K562 (cell line): ENCODE measurements at regions not wholly inside any gene's neighbourhood (a gene's known extent, or its start where the extent isn't known, plus 50 kb on each side); places are given as distances from the start of the nearest gene placed in this dataset.

Experiments
- ATAC-seq: fragments of 200-7000 bp; cut with Tn5 transposase; 3 replicates; pipeline ENCODE4 v1.9.1; 2020; ENCODE audit warnings: moderate library complexity
- BruUV-seq: library from RNA; stranded (reverse); fragments of 400-500 nt; replicated peaks from 2 replicates; lab custom pipeline; 2021; lab: Mats Ljungman, UMichigan
- CTCF ChIA-PET: fragments of 300-600 bp; formaldehyde crosslinking; extraction: SDS; loops from one replicate; lab custom pipeline; 2021; ENCODE audit warnings: low intra/inter-chr PET ratio; lab: Yijun Ruan, JAX
- POLR2A ChIA-PET: fragments of 300-600, 350-650 bp; sonication (Branson Sonifier 250); formaldehyde crosslinking; extraction: SDS; loops from one replicate; lab custom pipeline; 2021; ENCODE audit warnings: antibody characterized with exemption, inconsistent platforms; lab: Yijun Ruan, JAX
- DNase-seq, 4 experiments: peaks; one replicate each; pipeline versions ENCODE4 v3.0.0 to v3.0.0-alpha.2; 2011 to 2018; ENCODE audit warnings: low spot score in 3 of 4, mixed read lengths in 3 of 4; ENCODE audit errors: extremely low read depth in 1 of 4
- FAIRE-seq: peaks from 2 replicates; lab custom pipeline; 2011; peaks lifted over from hg19 to GRCh38; lab: Jason Lieb, UNC
- H2AFZ ChIP-seq: 2 replicates; pipeline ENCODE4 v1.6.0; 2011; ENCODE audit warnings: low read depth, low read length, control low read depth, inconsistent platforms
- H3K27ac ChIP-seq: fragments of 200-600 bp; 3 replicates; pipeline ENCODE4 v1.8.0; 2011; ENCODE audit warnings: low read depth, mild to moderate bottlenecking, control low read depth, inconsistent platforms, low read length, moderate library complexity, mixed read lengths; ENCODE audit errors: extremely low read depth
- H3K27me3 ChIP-seq, 2 experiments: fragments of 300-600 bp in 1 of 2; 2 replicates in 1 of 2; 3 replicates in 1 of 2; pipeline versions ENCODE4 v1.6.0 to v1.8.0; 2011; ENCODE audit warnings: inconsistent platforms in 2 of 2, low read length in 2 of 2, mild to moderate bottlenecking in 1 of 2, mixed read lengths in 1 of 2, moderate library complexity in 1 of 2; ENCODE audit not compliant: control insufficient read depth in 2 of 2, insufficient read depth in 2 of 2
- H3K36me3 ChIP-seq: fragments of 300-600 bp; 3 replicates; pipeline ENCODE4 v1.8.0; 2011; ENCODE audit warnings: mild to moderate bottlenecking, low read length, inconsistent platforms; ENCODE audit not compliant: control insufficient read depth, insufficient read depth
- H3K4me1 ChIP-seq, 2 experiments: fragments of 200-600 bp in 1 of 2; replicated peaks in 1 of 2; 2 replicates in 1 of 2; 3 replicates in 1 of 2; pipeline versions ENCODE4 v1.5.1 to v1.8.0; 2011; ENCODE audit warnings: inconsistent platforms in 2 of 2, low read length in 2 of 2, mild to moderate bottlenecking in 1 of 2, mixed read lengths in 1 of 2, moderate library complexity in 1 of 2; ENCODE audit not compliant: control insufficient read depth in 2 of 2, insufficient read depth in 2 of 2
- H3K4me2 ChIP-seq: 2 replicates; pipeline ENCODE4 v1.6.1; 2011; ENCODE audit warnings: low read length, control low read depth, inconsistent platforms, mixed read lengths; ENCODE audit not compliant: insufficient read depth
- H3K4me3 ChIP-seq: fragments of 200-600 bp; sonication (generic), shearing (Covaris generic); 2 replicates; pipeline ENCODE4 v1.5.1; 2016; ENCODE audit warnings: control low read depth, inconsistent platforms
- H3K79me2 ChIP-seq: fragments of 200-600 bp; 3 replicates; pipeline ENCODE4 v1.8.0; 2011; ENCODE audit warnings: low read length, inconsistent platforms; ENCODE audit not compliant: control insufficient read depth, insufficient read depth
- H3K9ac ChIP-seq, 2 experiments: 2 replicates each; pipeline versions ENCODE4 v1.6.0 to v1.6.1; 2011; ENCODE audit warnings: low read depth in 2 of 2, low read length in 2 of 2, control low read depth in 1 of 2, inconsistent platforms in 1 of 2, mild to moderate bottlenecking in 1 of 2, mixed read lengths in 1 of 2; ENCODE audit not compliant: insufficient read depth in 1 of 2
- H3K9me1 ChIP-seq: one replicate; pipeline ENCODE4 v1.6.0; 2011; ENCODE audit warnings: inconsistent platforms, mild to moderate bottlenecking, low read length, moderate library complexity; ENCODE audit not compliant: control insufficient read depth, insufficient read depth
- H3K9me3 ChIP-seq: replicated peaks from 2 replicates; pipeline ENCODE4 v1.5.1; 2011; ENCODE audit warnings: low read depth, low read length, inconsistent platforms; ENCODE audit not compliant: control insufficient read depth, insufficient read depth
- H4K20me1 ChIP-seq: replicated peaks from 2 replicates; pipeline ENCODE4 v1.6.1; 2011; ENCODE audit warnings: low read length, inconsistent platforms, mixed read lengths; ENCODE audit not compliant: control insufficient read depth, insufficient read depth
- E2F3 ChIP-seq: fragments of 250-450 bp; sonication (Bioruptor Pico); IDR thresholded peaks from 2 replicates; pipeline ENCODE4 v1.4.0; 2020; ENCODE audit warnings: mild to moderate bottlenecking
- ELF2 ChIP-seq: fragments of 250-450 bp; sonication (Bioruptor Pico); IDR thresholded peaks from 2 replicates; pipeline ENCODE4 v1.5.0; 2021; ENCODE audit warnings: mild to moderate bottlenecking
- HEY1 ChIP-seq: fragments of 250-450 bp; sonication (Bioruptor Pico); IDR thresholded peaks from 2 replicates; pipeline ENCODE4 v1.5.0; 2020; ENCODE audit warnings: mild to moderate bottlenecking, moderate library complexity, borderline replicate concordance
- RB1 ChIP-seq: fragments of 450-650 bp; IDR thresholded peaks from 2 replicates; pipeline ENCODE4 v1.6.1; 2017; ENCODE audit warnings: low read depth, mild to moderate bottlenecking
- RBM22 ChIP-seq: fragments of 200-400 bp; formaldehyde crosslinking; IDR thresholded peaks from 2 replicates; pipeline ENCODE4 v1.6.1; 2018; ENCODE audit warnings: low read length, low read depth; ENCODE audit not compliant: poor library complexity, severe bottlenecking
- TCFL5 ChIP-seq: fragments of 250-450 bp; sonication (Bioruptor Pico); conservative IDR thresholded peaks from 2 replicates; pipeline ENCODE4 v1.6.1; 2021; ENCODE audit warnings: mild to moderate bottlenecking, moderate library complexity, matching md5 sums
- ZFP30 ChIP-seq: fragments of 250-450 bp; sonication (Bioruptor Pico); IDR thresholded peaks from 2 replicates; pipeline ENCODE4 v1.8.0; 2022; ENCODE audit warnings: moderate library complexity, mild to moderate bottlenecking, inconsistent platforms, borderline replicate concordance
- WGBS: fragments of 100-300 bp; shearing (Covaris generic); methylation state at CpG from one replicate; pipeline ENCODE4 v1.1.6; 2016; ENCODE audit warnings: low coverage, mixed read lengths; ENCODE audit not compliant: insufficient coverage; ENCODE audit errors: missing lambda C conversion rate; 5-methylcytosine and 5-hydroxymethylcytosine counted together
- in situ Hi-C: fragments of 300-500 bp; cut with MboI; formaldehyde crosslinking; loops from 4 replicates; pipeline ENCODE4 v1.15.0; 2018; ENCODE audit warnings: inconsistent platforms, mixed read lengths
- intact Hi-C: fragments of 100-400 bp; cut with micrococcal nuclease; formaldehyde crosslinking; loops from 2 replicates; pipeline ENCODE4 v1.14.2; 2022
- TF ChIP-seq, protein P1 (sequence below): conservative IDR thresholded peaks from 2 replicates; pipeline ENCODE4 v1.6.1; 2011; ENCODE audit warnings: low read depth, mild to moderate bottlenecking, low read length; ENCODE audit not compliant: control insufficient read depth

- 59% methylated on average over 5 of the region's 5 CpGs for whole genome bisulfite sequencing
- BruUV-seq: no TSS peak
- no peak for ATAC-seq
- no peaks in the 10 kb centered on the region for H3K36me3 ChIP-seq
- H3K27me3 ChIP-seq: no peaks in the 10 kb centered on the region
- no peak for DNase-seq
- no peaks in the 10 kb centered on the region for H3K9me1 ChIP-seq
- ChIA-PET CTCF (no interaction called here), POLR2A (no interaction called here)
- H2AFZ ChIP-seq: no peak overlapping the region
- TF ChIP-seq RB1 (no peak), ZFP30 (CRISPR knock-in tag) (no peak), HEY1 (no peak), TCFL5 (CRISPR knock-in tag) (no peak), ELF2 (CRISPR knock-in tag) (0 out of 2 replicates have a peak, but pooled peaks have one; percentile 11), E2F3 (CRISPR knock-in tag) (no peak), RBM22 (no peak)
- TF ChIP-seq, protein P1, sequence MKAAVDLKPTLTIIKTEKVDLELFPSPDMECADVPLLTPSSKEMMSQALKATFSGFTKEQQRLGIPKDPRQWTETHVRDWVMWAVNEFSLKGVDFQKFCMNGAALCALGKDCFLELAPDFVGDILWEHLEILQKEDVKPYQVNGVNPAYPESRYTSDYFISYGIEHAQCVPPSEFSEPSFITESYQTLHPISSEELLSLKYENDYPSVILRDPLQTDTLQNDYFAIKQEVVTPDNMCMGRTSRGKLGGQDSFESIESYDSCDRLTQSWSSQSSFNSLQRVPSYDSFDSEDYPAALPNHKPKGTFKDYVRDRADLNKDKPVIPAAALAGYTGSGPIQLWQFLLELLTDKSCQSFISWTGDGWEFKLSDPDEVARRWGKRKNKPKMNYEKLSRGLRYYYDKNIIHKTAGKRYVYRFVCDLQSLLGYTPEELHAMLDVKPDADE: no peak
- H4K20me1 ChIP-seq: no peaks in the 10 kb centered on the region
- no peaks in the 10 kb centered on the region for H3K79me2 ChIP-seq
- H3K9ac ChIP-seq: no peak overlapping the region
- intact Hi-C loops (loop anchor here (5.0 to 10.0 kb wide), 3 partner anchors 127 to 295 kb away; partner anchors contain the start of genes SLC38A1 and SLC38A2), in situ Hi-C loops (no loop called here)
- no peak overlapping the region for H3K4me3 ChIP-seq
- FAIRE-seq: no peak
- H3K9me3 ChIP-seq: no peaks in the 10 kb centered on the region
- H3K4me2 ChIP-seq: no peak overlapping the region
- no peak overlapping the region for H3K27ac ChIP-seq
- peaks cover 3 to 37% of the 10 kb centered on the region in 2 experiments; a peak in 4 of 5 replicates for H3K4me1 ChIP-seq
Measured at GRCh38 chr12:46559311-46559710, 186.7 kb upstream of the SLC38A2 start.
